Endothelial cell of umbilical vein (primary cell): ENCODE measurements at regions not wholly inside any gene's neighbourhood (a gene's known extent, or its start where the extent isn't known, plus 50 kb on each side); places are given as distances from the start of the nearest gene placed in this dataset.

Experiments
- BruUV-seq: library from RNA; stranded (reverse); fragments of 400-500 nt; replicated peaks from 2 replicates; lab custom pipeline; 2021; lab: Mats Ljungman, UMichigan
- CTCF ChIA-PET: fragments of 300-600, 350-600 bp; sonication (Branson Sonifier 250); formaldehyde crosslinking; loops from one replicate; lab custom pipeline; 2021; ENCODE audit warnings: antibody characterized with exemption, inconsistent platforms; lab: Charles Lee
- POLR2A ChIA-PET: fragments of 300-600, 350-600 bp; sonication (Branson Sonifier 250); formaldehyde crosslinking; loops from one replicate; lab custom pipeline; 2021; ENCODE audit warnings: antibody characterized with exemption, inconsistent platforms; lab: Charles Lee
- DNase-seq: peaks from one replicate; pipeline ENCODE4 v3.0.0-alpha.2; 2011; ENCODE audit warnings: low read depth, low spot score
- FAIRE-seq: peaks from 2 replicates; lab custom pipeline; 2011; peaks lifted over from hg19 to GRCh38; lab: Jason Lieb, UNC
- H2AFZ ChIP-seq: 2 replicates; pipeline ENCODE4 v1.6.0; 2012; ENCODE audit warnings: low read depth, low read length, control low read depth, inconsistent platforms
- H3K27ac ChIP-seq: 2 replicates; pipeline ENCODE4 v1.5.1; 2011; ENCODE audit warnings: low read depth, mild to moderate bottlenecking, control low read depth, low read length, moderate library complexity; ENCODE audit not compliant: insufficient read depth
- H3K27me3 ChIP-seq, 2 experiments: 2 replicates each; pipeline versions ENCODE4 v1.6.0 to v1.6.1; 2011; ENCODE audit warnings: low read length in 2 of 2, mixed read lengths in 1 of 2; ENCODE audit not compliant: control insufficient read depth in 2 of 2, insufficient read depth in 2 of 2
- H3K36me3 ChIP-seq, 2 experiments: 2 replicates in 1 of 2; 3 replicates in 1 of 2; pipeline ENCODE4 v1.5.1; 2011; ENCODE audit warnings: low read length in 2 of 2, mild to moderate bottlenecking in 1 of 2, moderate library complexity in 1 of 2; ENCODE audit not compliant: control insufficient read depth in 2 of 2, insufficient read depth in 2 of 2; ENCODE audit errors: extremely low read depth in 1 of 2
- H3K4me1 ChIP-seq: 3 replicates; pipeline ENCODE4 v1.5.1; 2011; ENCODE audit warnings: mild to moderate bottlenecking, low read length; ENCODE audit not compliant: control insufficient read depth, insufficient read depth; ENCODE audit errors: extremely low read depth
- H3K4me2 ChIP-seq: 2 replicates; pipeline ENCODE4 v1.6.1; 2011; ENCODE audit warnings: low read length, control low read depth, mixed read lengths; ENCODE audit not compliant: insufficient read depth
- H3K4me3 ChIP-seq, 3 experiments: fragments of 200-600 bp in 1 of 3; sonication (generic), shearing (Covaris generic) in 1 of 3; replicated peaks in 1 of 3; 2 replicates each; pipeline ENCODE4 v1.5.1; 2011 to 2016; ENCODE audit warnings: control low read depth in 3 of 3, low read length in 3 of 3, mild to moderate bottlenecking in 2 of 3, inconsistent platforms in 1 of 3, low read depth in 1 of 3, moderate library complexity in 1 of 3; ENCODE audit not compliant: insufficient read depth in 1 of 3
- H3K79me2 ChIP-seq: 2 replicates; pipeline ENCODE4 v1.6.0; 2012; ENCODE audit warnings: low read length, inconsistent platforms; ENCODE audit not compliant: control insufficient read depth, insufficient read depth
- H3K9ac ChIP-seq: replicated peaks from 2 replicates; pipeline ENCODE3; 2011; ENCODE audit warnings: low read length, control low read depth; ENCODE audit not compliant: insufficient read depth; ENCODE audit errors: extremely low read depth
- H3K9me1 ChIP-seq: replicated peaks from 3 replicates; pipeline ENCODE4 v1.6.0; 2011; ENCODE audit warnings: mild to moderate bottlenecking, low read length; ENCODE audit not compliant: control insufficient read depth, insufficient read depth; ENCODE audit errors: extremely low read depth
- H3K9me3 ChIP-seq: replicated peaks from 2 replicates; pipeline ENCODE4 v1.5.1; 2012; ENCODE audit warnings: low read length, inconsistent platforms; ENCODE audit not compliant: control insufficient read depth, insufficient read depth
- H4K20me1 ChIP-seq: replicated peaks from 2 replicates; pipeline ENCODE3; 2011; ENCODE audit warnings: mild to moderate bottlenecking, low read length; ENCODE audit not compliant: control insufficient read depth, insufficient read depth; ENCODE audit errors: extremely low read depth
- FOS ChIP-seq: IDR thresholded peaks from 2 replicates; pipeline ENCODE4 v1.6.1; 2011; ENCODE audit warnings: mild to moderate bottlenecking, low read length, moderate library complexity, borderline replicate concordance; ENCODE audit not compliant: insufficient read depth
- GATA2 ChIP-seq: IDR thresholded peaks from 2 replicates; pipeline ENCODE4 v1.7.0; 2011; ENCODE audit warnings: low read depth, mild to moderate bottlenecking, moderate library complexity, mixed read lengths, low read length; ENCODE audit not compliant: insufficient read length, insufficient read depth
- MYC ChIP-seq: IDR thresholded peaks from one replicate; pipeline ENCODE4 v1.6.1; 2011; ENCODE audit warnings: mild to moderate bottlenecking, low read depth, low read length
- POLR2A ChIP-seq: IDR thresholded peaks from 2 replicates; pipeline ENCODE4 v1.6.1; 2012; ENCODE audit warnings: low read depth, mild to moderate bottlenecking, control low read depth, low read length
- POLR2AphosphoS5 ChIP-seq: IDR thresholded peaks from 2 replicates; pipeline ENCODE4 v1.6.1; 2012; ENCODE audit warnings: low read depth, mild to moderate bottlenecking, control low read depth, low read length, moderate library complexity; ENCODE audit not compliant: insufficient read depth
- dilution Hi-C: fragments of 300-500 bp; cut with MboI; formaldehyde crosslinking; loops from one replicate; pipeline ENCODE4 v1.15.0; 2019; ENCODE audit warnings: low sequenced_read_pairs; ENCODE audit not compliant: extremely low pct_ligation_motif_present
- intact Hi-C: fragments of 100-400 bp; cut with micrococcal nuclease; formaldehyde crosslinking; loops from one replicate; pipeline ENCODE4 v1.10.0; 2022

GRCh38 chr15:25993506-25993905 is 130.4 kb upstream of the ATP10A start:
- ChIA-PET CTCF (no interaction called here), POLR2A (no interaction called here)
- no peak for DNase-seq
- Histone ChIP-seq H3K4me3 (no peak overlapping the region), H3K27me3 (no peaks in the 10 kb centered on the region), H4K20me1 (no peaks in the 10 kb centered on the region), H3K79me2 (no peaks in the 10 kb centered on the region), H3K36me3 (no peaks in the 10 kb centered on the region), H3K9me1 (no peaks in the 10 kb centered on the region), H2AFZ (no peak overlapping the region), H3K9ac (no peak overlapping the region), H3K4me2 (no peak overlapping the region), H3K27ac (no peak overlapping the region), H3K4me1 (no peaks in the 10 kb centered on the region), H3K9me3 (peaks cover 6% of the 10 kb centered on the region)
- BruUV-seq, result no TSS peak
- intact Hi-C loops (no loop called here), dilution Hi-C loops (no loop called here)
- TF ChIP-seq GATA2 (no peak), POLR2A (no peak), MYC (no peak)
- no peak for FAIRE-seq

GRCh38 chr15:25990220-25990619 is 127.1 kb upstream of the ATP10A start:
- Histone ChIP-seq H3K4me2 (no peak overlapping the region), H3K27me3 (no peaks in the 10 kb centered on the region), H3K9me3 (peaks cover 6% of the 10 kb centered on the region), H3K27ac (no peak overlapping the region), H4K20me1 (no peaks in the 10 kb centered on the region), H3K4me1 (no peaks in the 10 kb centered on the region), H2AFZ (no peak overlapping the region), H3K36me3 (no peaks in the 10 kb centered on the region), H3K9me1 (no peaks in the 10 kb centered on the region), H3K79me2 (no peaks in the 10 kb centered on the region), H3K4me3 (no peak overlapping the region), H3K9ac (no peak overlapping the region)
- BruUV-seq, result no TSS peak
- dilution Hi-C loops, result no loop called here
- TF ChIP-seq POLR2AphosphoS5, result no peak
- no peak for TF ChIP-seq POLR2A
- no peak for TF ChIP-seq FOS
- no peak for TF ChIP-seq GATA2
- no peak for DNase-seq
- FAIRE-seq, result no peak
- ChIA-PET CTCF (no interaction called here), POLR2A (no interaction called here)
- intact Hi-C loops, result no loop called here
